Mesothelial cell of epicardium (in vitro differentiated cells): ENCODE measurements at regions not wholly inside any gene's neighbourhood (a gene's known extent, or its start where the extent isn't known, plus 50 kb on each side); places are given as distances from the start of the nearest gene placed in this dataset.

Experiments
- DNase-seq, 2 experiments: peaks; one replicate each; pipeline ENCODE4 v3.0.0; 2021; ENCODE audit warnings: low spot score in 2 of 2; ENCODE audit not compliant: unreplicated experiment in 2 of 2
- H3K27ac Mint-ChIP-seq: 2 replicates; pipeline ENCODE4 v1.8.0; 2021; ENCODE audit warnings: mixed read lengths
- H3K27me3 Mint-ChIP-seq: 2 replicates; pipeline ENCODE4 v1.8.0; 2021; ENCODE audit warnings: low read depth, mixed read lengths
- H3K36me3 Mint-ChIP-seq: 2 replicates; pipeline ENCODE4 v1.8.0; 2021; ENCODE audit warnings: mixed read lengths
- H3K4me1 Mint-ChIP-seq: 2 replicates; pipeline ENCODE4 v1.8.0; 2021; ENCODE audit warnings: mixed read lengths
- H3K4me3 Mint-ChIP-seq: 2 replicates; pipeline ENCODE4 v1.8.0; 2021; ENCODE audit warnings: mild to moderate bottlenecking, moderate library complexity, mixed read lengths
- H3K9me3 Mint-ChIP-seq: 2 replicates; pipeline ENCODE4 v1.8.0; 2021; ENCODE audit warnings: mixed read lengths
- TF ChIP-seq, protein P1 (sequence below): fragments of 200-600 bp; sonication (generic); IDR thresholded peaks from one replicate; pipeline ENCODE4 v1.5.0; 2021; ENCODE audit warnings: antibody characterized with exemption; ENCODE audit not compliant: unreplicated experiment

DNA sequence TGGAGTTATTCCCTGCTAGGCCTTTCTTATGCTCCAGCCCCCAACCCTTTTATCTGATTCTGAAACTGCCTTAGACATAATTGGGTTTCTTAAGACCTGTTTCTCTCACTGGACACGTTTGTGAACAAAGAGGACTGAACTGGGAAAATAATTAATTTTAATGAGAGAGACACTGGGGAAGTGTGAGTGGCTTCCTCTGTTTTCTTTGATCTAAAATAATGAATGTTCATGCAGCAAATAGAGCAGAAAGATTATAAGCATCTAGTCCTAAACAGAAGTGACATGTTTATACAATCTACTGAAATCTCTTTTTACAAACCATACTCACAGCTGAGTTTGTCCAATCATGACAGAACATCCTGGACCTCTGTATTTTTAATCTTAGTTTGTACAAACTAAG lies 157.6 kb downstream of the SH3BGRL2 start:
- no peaks in the 10 kb centered on the region for H3K36me3 Mint-ChIP-seq
- H3K4me1 Mint-ChIP-seq, result no peaks in the 10 kb centered on the region
- no peak overlapping the region for H3K27ac Mint-ChIP-seq
- no peak for DNase-seq
- no peak overlapping the region for H3K4me3 Mint-ChIP-seq
- no peaks in the 10 kb centered on the region for H3K27me3 Mint-ChIP-seq
- H3K9me3 Mint-ChIP-seq, result no peaks in the 10 kb centered on the region
- TF ChIP-seq, protein P1, sequence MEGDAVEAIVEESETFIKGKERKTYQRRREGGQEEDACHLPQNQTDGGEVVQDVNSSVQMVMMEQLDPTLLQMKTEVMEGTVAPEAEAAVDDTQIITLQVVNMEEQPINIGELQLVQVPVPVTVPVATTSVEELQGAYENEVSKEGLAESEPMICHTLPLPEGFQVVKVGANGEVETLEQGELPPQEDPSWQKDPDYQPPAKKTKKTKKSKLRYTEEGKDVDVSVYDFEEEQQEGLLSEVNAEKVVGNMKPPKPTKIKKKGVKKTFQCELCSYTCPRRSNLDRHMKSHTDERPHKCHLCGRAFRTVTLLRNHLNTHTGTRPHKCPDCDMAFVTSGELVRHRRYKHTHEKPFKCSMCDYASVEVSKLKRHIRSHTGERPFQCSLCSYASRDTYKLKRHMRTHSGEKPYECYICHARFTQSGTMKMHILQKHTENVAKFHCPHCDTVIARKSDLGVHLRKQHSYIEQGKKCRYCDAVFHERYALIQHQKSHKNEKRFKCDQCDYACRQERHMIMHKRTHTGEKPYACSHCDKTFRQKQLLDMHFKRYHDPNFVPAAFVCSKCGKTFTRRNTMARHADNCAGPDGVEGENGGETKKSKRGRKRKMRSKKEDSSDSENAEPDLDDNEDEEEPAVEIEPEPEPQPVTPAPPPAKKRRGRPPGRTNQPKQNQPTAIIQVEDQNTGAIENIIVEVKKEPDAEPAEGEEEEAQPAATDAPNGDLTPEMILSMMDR, result no peak

DNA sequence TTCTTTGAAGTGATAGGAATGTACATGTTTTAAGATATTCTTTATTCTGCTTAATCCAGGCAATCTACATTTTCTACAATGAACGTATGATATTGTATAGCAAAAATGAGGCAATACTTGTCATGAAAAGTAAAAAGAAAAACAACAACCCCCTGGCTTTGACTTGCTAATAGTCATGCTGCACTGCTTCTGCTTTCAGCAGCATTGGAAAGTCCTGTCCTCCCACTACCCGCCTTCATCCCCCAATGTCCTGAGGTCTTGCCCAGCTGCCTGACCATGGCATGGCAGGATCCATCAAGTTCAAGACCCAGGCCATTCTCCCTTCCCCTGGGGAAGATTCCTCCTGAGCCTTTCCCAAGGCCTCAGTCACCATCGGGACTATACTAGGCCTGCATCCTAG lies 156.5 kb downstream of the SH3BGRL2 start:
- H3K36me3 Mint-ChIP-seq, result no peaks in the 10 kb centered on the region
- no peak overlapping the region for H3K4me3 Mint-ChIP-seq
- TF ChIP-seq, protein P1, result no peak
- no peaks in the 10 kb centered on the region for H3K9me3 Mint-ChIP-seq
- no peaks in the 10 kb centered on the region for H3K27me3 Mint-ChIP-seq
- no peak overlapping the region for H3K27ac Mint-ChIP-seq
- no peaks in the 10 kb centered on the region for H3K4me1 Mint-ChIP-seq
- DNase-seq, result no peak

GRCh38 chr6:79784395-79784753 lies 153.2 kb downstream of the SH3BGRL2 start:
- Mint-ChIP-seq H3K27me3 (no peaks in the 10 kb centered on the region), H3K4me3 (no peak overlapping the region), H3K4me1 (no peaks in the 10 kb centered on the region), H3K27ac (no peak overlapping the region), H3K9me3 (no peaks in the 10 kb centered on the region), H3K36me3 (no peaks in the 10 kb centered on the region)
- TF ChIP-seq, protein P1, result no peak
- DNase-seq, result no peak

DNA sequence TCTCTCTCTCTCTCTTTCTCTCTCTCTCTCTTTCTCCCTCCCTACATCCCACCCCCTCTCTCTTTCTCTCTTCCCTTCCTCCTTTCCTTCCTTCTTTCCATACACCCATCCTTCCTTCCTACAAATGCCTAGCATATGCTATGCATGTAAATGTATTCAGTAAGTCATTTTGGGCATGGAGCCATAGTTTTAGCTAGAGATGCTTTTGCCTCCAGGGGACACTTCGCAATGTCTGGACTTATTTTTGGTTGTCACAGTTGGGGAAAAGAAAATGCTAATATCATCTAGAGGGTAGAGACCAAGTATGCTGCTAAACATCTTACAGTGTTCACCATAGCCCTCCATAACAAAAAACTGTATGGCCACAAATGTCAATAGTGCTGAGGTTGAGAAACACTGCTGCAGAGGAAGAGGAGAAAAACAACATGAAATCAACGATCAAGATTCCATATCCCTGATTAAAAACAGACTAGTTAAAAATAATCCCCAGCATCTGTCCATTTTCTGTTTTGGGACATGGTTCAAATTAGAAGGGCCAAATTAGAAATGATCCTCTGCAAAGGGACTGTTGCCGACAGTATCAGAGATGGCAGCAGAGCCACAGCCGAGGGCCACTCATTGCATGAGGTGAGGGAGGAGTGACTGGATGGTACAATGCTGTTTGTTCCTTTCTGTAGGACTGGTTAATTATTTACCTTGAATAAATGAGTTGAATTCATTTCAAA lies 152.7 kb downstream of the SH3BGRL2 start:
- no peak for DNase-seq
- no peaks in the 10 kb centered on the region for H3K36me3 Mint-ChIP-seq

GRCh38 chr6:79782792-79783580 lies 151.9 kb downstream of the SH3BGRL2 start:
- no peak overlapping the region for H3K27ac Mint-ChIP-seq
- H3K36me3 Mint-ChIP-seq, result no peaks in the 10 kb centered on the region
- TF ChIP-seq, protein P1, result no peak
- H3K27me3 Mint-ChIP-seq, result no peaks in the 10 kb centered on the region
- H3K9me3 Mint-ChIP-seq, result no peaks in the 10 kb centered on the region
- no peaks in the 10 kb centered on the region for H3K4me1 Mint-ChIP-seq
- no peak overlapping the region for H3K4me3 Mint-ChIP-seq
- DNase-seq, result no peak

More for the DNA sequence above, 152.7 kb downstream of the SH3BGRL2 start:
- Mint-ChIP-seq H3K4me3 (no peak overlapping the region), H3K4me1 (no peaks in the 10 kb centered on the region), H3K9me3 (no peaks in the 10 kb centered on the region), H3K27ac (no peak overlapping the region), H3K27me3 (no peaks in the 10 kb centered on the region)
- TF ChIP-seq, protein P1, result no peak
